ENCODE measurements at regions not wholly inside any gene's neighbourhood (a gene's known extent, or its start where the extent isn't known, plus 50 kb on each side); places are given as distances from the start of the nearest gene placed in this dataset.

DNA sequence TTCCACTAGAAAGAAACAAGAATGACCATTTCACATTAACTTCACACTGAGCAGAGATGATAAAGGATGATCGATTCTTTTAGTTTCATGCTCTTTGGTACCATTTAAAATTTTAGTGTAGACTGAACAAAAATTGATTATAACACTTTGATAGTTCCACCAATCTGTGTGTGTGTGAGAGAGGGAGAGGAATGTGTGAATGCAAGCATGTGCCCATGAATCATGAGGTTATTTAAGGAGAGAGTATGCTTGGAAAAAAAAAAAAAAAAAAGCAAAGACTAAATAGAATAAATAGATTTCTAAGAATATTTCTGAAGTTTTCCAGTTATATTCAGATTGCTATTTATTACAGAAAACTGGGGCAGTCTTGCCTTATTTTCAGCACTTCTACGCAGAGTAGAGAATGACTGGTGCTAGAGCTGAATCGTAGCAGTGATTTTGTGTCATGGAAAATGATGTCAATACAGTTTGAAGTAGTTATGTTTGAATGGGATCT is 900.8 kb downstream of the SLC4A3 start:
- Mint-ChIP-seq H3K9me3 (peaks cover 4% of the 10 kb centered on the region), H3K4me3 (no peak overlapping the region), H3K4me1 (ENCODE audit: low read depth) (no peaks in the 10 kb centered on the region), H3K27ac (no peak overlapping the region), H3K27me3 (ENCODE audit: low read depth) (no peaks in the 10 kb centered on the region), H3K36me3 (ENCODE audit: low read depth) (no peaks in the 10 kb centered on the region)
- no peak for DNase-seq (ENCODE audit: low spot score)

DNA sequence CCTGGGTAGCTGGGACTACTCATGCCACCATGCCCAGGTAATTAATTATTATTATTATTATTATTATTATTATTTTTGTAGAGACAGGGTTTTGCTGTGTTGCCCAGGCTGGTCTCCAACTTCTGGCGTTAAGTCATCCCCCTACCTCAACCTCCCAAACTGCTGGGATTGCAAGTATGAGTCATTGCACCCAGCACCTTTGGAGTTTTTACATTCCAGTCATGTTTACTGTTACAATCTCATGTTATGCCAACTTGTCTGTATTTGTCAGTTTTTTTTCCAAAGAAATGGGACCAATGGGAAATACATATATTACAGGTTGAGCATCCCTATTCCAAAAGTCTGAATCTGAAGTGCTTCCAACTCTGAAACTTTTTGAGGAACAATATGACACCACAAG is 903.8 kb downstream of the SLC4A3 start:
- Mint-ChIP-seq H3K9me3 (peaks cover 8% of the 10 kb centered on the region), H3K4me3 (no peak overlapping the region), H3K27me3 (ENCODE audit: low read depth) (no peaks in the 10 kb centered on the region), H3K4me1 (ENCODE audit: low read depth) (no peaks in the 10 kb centered on the region), H3K36me3 (ENCODE audit: low read depth) (no peaks in the 10 kb centered on the region), H3K27ac (no peak overlapping the region)
- DNase-seq (ENCODE audit: low spot score): no peak

DNA sequence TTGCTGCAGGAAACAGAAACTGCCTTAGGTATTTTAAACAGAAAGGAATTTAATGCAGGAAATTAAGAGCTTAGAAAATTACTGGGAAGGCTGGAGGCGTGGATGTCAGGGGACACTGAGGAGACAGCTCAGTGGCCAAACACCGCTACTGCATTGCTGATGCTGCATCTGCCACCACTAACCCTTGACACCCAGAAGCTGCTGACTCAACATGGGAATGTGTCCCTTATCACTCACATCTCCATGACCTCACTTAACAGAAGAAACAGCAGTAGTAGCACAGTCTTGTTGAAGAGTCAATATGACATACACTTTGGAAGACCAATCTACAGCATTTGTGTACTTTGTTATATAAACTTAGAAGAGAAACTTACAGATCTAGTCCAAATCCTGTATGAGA is 906.1 kb downstream of the SLC4A3 start:
- Mint-ChIP-seq H3K27me3 (ENCODE audit: low read depth) (no peaks in the 10 kb centered on the region), H3K27ac (no peak overlapping the region), H3K36me3 (ENCODE audit: low read depth) (no peaks in the 10 kb centered on the region), H3K9me3 (peaks cover 7% of the 10 kb centered on the region), H3K4me3 (no peak overlapping the region), H3K4me1 (ENCODE audit: low read depth) (no peaks in the 10 kb centered on the region)
- no peak for DNase-seq (ENCODE audit: low spot score)

DNA sequence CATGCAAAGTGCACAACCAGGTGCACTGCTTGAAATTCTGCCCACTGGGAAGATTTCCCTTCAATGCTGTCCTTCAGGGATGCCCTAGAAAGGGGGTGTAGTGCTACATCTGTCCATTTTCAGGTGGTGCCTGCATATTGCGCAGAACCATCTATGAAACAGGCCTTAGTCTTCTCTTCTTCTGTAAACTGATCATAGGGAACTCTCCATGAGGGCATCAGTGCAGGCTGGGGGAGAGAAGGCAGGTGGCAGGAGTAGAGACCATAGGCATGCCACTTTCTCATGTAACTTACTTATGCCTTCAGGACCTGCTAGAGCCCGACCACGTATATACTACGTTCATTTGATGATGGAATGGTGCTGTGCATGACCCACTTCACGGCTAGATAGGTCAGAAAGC is 912.1 kb downstream of the SLC4A3 start:
- Mint-ChIP-seq H3K27ac (no peak overlapping the region), H3K4me3 (no peak overlapping the region), H3K9me3 (peaks cover 4% of the 10 kb centered on the region), H3K27me3 (ENCODE audit: low read depth) (no peaks in the 10 kb centered on the region), H3K36me3 (ENCODE audit: low read depth) (no peaks in the 10 kb centered on the region), H3K4me1 (ENCODE audit: low read depth) (no peaks in the 10 kb centered on the region)
- no peak for DNase-seq (ENCODE audit: low spot score)

DNA sequence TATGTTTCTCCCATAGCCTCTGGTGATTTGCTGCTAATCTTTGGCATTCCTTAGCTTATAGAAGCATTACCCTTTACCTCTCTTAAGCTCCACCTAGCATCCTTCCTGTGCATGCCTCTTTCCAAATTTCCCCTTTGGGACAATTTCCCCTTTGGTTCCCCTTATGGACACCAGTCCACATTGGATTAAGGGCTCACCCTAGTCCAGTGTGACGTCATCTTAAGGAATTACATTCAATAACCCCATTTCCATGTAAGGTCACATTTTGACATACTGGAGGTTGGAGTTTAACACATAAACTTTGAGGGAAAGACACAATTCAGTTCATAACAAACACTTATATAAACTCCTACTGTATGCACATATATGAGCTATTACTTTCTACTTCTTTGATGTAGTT is 916.6 kb downstream of the SLC4A3 start:
- no peaks in the 10 kb centered on the region for H3K27me3 Mint-ChIP-seq (ENCODE audit: low read depth)
- H3K36me3 Mint-ChIP-seq (ENCODE audit: low read depth): no peaks in the 10 kb centered on the region
- H3K9me3 Mint-ChIP-seq: no peaks in the 10 kb centered on the region
- DNase-seq (ENCODE audit: low spot score): no peak
- H3K4me1 Mint-ChIP-seq (ENCODE audit: low read depth): no peaks in the 10 kb centered on the region
- no peak overlapping the region for H3K27ac Mint-ChIP-seq
- no peak overlapping the region for H3K4me3 Mint-ChIP-seq

GRCh38 chr2:220550995-220551700 is 923.7 kb downstream of the SLC4A3 start:
- Mint-ChIP-seq H3K4me1 (ENCODE audit: low read depth) (no peaks in the 10 kb centered on the region), H3K27ac (no peak overlapping the region), H3K4me3 (no peak overlapping the region), H3K27me3 (ENCODE audit: low read depth) (no peaks in the 10 kb centered on the region), H3K9me3 (no peaks in the 10 kb centered on the region), H3K36me3 (ENCODE audit: low read depth) (no peaks in the 10 kb centered on the region)
- DNase-seq (ENCODE audit: low spot score): no peak

GRCh38 chr2:220552790-220553535 is 925.5 kb downstream of the SLC4A3 start:
- no peaks in the 10 kb centered on the region for H3K36me3 Mint-ChIP-seq (ENCODE audit: low read depth)
- H3K4me1 Mint-ChIP-seq (ENCODE audit: low read depth): no peaks in the 10 kb centered on the region
- H3K4me3 Mint-ChIP-seq: no peak overlapping the region
- DNase-seq (ENCODE audit: low spot score): no peak
- H3K27me3 Mint-ChIP-seq (ENCODE audit: low read depth): no peaks in the 10 kb centered on the region
- no peak overlapping the region for H3K27ac Mint-ChIP-seq
- no peaks in the 10 kb centered on the region for H3K9me3 Mint-ChIP-seq

DNA sequence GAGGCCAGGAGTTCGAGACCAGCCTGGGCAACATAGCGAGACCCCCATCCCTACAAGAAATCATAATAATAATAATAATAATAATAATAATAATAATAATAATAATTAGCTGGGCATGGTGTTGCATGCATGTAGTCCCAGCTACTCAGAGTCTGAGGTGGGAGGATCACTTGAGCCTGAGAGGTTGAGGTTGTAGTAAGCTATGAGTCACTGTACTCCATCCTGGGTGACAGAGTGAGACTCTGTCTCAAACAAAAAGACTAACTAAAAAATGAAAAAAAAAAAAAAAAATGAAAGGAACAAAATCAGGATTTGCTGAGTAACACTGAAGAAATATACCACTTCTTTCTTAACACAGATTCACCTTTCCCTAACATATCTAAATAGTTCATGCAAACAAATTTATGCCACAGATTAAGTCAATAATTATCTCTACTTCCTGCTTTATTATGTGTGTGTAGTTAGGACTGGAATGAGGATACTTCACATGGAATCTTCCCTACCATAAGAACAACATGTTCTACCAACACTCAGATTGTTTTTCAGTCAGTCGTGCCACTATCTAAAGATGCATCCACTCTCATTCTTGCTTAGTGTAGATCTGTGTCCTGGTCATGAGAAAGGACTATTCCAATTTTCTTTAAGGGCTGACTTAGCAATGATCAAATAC is 928.7 kb downstream of the SLC4A3 start:
- Mint-ChIP-seq H3K9me3 (no peaks in the 10 kb centered on the region), H3K27me3 (ENCODE audit: low read depth) (no peaks in the 10 kb centered on the region), H3K27ac (no peak overlapping the region), H3K4me1 (ENCODE audit: low read depth) (no peaks in the 10 kb centered on the region), H3K4me3 (no peak overlapping the region), H3K36me3 (ENCODE audit: low read depth) (no peaks in the 10 kb centered on the region)
- no peak for DNase-seq (ENCODE audit: low spot score)

DNA sequence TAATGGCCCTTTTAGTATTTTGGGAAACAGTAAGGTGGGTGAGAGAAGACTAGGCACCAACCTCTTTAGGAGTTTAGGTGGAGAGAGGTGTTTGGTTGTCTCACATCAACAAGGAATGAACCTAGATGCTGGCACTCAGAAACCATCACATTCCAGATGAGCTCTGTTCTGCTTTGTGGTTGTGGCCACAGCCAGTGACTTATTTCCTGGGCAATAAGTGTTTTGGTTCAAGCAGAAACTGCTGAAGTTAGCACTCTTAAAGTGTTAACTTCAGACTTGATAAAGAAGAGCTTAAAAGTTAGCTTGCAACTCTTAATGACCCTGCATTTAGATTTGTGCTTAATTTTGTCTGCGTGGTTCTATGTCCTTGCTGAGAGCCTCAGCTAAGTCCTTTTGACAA is 929.2 kb downstream of the SLC4A3 start:
- Mint-ChIP-seq H3K36me3 (ENCODE audit: low read depth) (no peaks in the 10 kb centered on the region), H3K4me3 (no peak overlapping the region), H3K27me3 (ENCODE audit: low read depth) (no peaks in the 10 kb centered on the region), H3K9me3 (no peaks in the 10 kb centered on the region), H3K4me1 (ENCODE audit: low read depth) (no peaks in the 10 kb centered on the region), H3K27ac (no peak overlapping the region)
- no peak for DNase-seq (ENCODE audit: low spot score)

- H3K4me3 Mint-ChIP-seq: no peak overlapping the region
- H3K27me3 Mint-ChIP-seq (ENCODE audit: low read depth): no peaks in the 10 kb centered on the region
- H3K4me1 Mint-ChIP-seq (ENCODE audit: low read depth): no peaks in the 10 kb centered on the region
- no peaks in the 10 kb centered on the region for H3K36me3 Mint-ChIP-seq (ENCODE audit: low read depth)
- DNase-seq (ENCODE audit: low spot score): no peak
- no peaks in the 10 kb centered on the region for H3K9me3 Mint-ChIP-seq
- no peak overlapping the region for H3K27ac Mint-ChIP-seq
Measured at GRCh38 chr2:220560192-220560591, 932.8 kb downstream of the SLC4A3 start.

DNA sequence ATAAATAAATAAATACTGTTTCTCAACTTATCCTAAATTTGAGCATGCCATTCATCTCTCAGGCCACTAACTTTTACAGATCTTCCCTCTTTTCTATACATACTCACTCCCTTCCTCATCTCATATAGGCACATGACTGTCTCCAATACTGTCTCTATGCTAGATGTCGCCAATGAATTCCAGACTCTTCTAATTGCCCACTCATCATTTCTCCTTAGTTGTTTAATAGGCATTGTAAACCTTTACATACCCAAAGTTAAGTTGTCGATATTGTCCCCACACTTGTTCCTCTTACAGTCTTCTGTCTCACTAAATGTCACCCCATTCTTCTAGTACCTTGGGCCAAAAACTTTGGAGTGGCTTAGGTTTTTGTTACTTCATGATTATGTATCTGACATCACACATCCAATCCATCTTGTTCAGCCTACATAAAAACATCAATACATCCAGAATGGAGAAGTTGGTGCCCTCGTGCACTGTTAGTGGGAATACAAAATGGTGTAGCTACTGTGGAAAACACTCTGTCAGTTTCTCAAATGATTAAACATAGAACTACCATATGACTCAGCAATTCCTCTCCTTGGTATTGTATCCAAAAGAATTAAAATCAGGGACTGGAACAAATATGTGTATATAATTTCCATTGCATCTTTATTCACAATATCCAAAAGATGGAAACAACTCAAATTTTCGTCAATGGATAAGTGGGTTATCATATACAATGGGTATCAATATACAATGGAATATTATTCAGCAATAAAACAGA is 935.1 kb downstream of the SLC4A3 start:
- Mint-ChIP-seq H3K4me1 (ENCODE audit: low read depth) (no peaks in the 10 kb centered on the region), H3K36me3 (ENCODE audit: low read depth) (no peaks in the 10 kb centered on the region), H3K4me3 (no peak overlapping the region), H3K27me3 (ENCODE audit: low read depth) (no peaks in the 10 kb centered on the region), H3K27ac (no peak overlapping the region), H3K9me3 (no peaks in the 10 kb centered on the region)
- DNase-seq (ENCODE audit: low spot score): no peak

DNA sequence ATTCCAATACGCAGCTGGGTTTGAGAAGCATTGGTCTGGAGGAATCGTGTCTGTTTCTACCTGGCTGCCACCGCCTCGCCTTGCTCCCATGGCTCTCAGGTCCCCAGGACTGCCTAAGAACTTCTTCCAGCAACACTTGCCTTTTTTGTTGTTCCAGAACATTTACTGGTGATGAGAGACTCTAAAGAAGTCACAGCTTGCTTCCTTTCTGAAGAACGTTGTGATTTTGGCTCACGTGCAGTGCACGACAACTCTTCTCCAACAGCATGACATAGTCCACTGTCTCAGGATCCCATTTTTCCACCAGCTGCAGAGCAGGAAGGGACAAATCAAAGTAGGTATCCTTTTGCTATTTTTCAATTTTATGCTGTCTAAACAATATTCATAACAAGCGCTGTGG is 940.9 kb downstream of the SLC4A3 start:
- no peak for DNase-seq (ENCODE audit: low spot score)
- Mint-ChIP-seq H3K4me3 (no peak overlapping the region), H3K27me3 (ENCODE audit: low read depth) (no peaks in the 10 kb centered on the region), H3K9me3 (no peaks in the 10 kb centered on the region), H3K27ac (no peak overlapping the region), H3K36me3 (ENCODE audit: low read depth) (no peaks in the 10 kb centered on the region), H3K4me1 (ENCODE audit: low read depth) (no peaks in the 10 kb centered on the region)

- no peaks in the 10 kb centered on the region for H3K27me3 Mint-ChIP-seq (ENCODE audit: low read depth)
Measured at GRCh38 chr2:220569112-220569897, 941.9 kb downstream of the SLC4A3 start.

More at GRCh38 chr2:220569112-220569897, 941.9 kb downstream of the SLC4A3 start:
- H3K36me3 Mint-ChIP-seq (ENCODE audit: low read depth): no peaks in the 10 kb centered on the region
- no peak for DNase-seq (ENCODE audit: low spot score)
- no peak overlapping the region for H3K4me3 Mint-ChIP-seq
- no peak overlapping the region for H3K27ac Mint-ChIP-seq
- H3K4me1 Mint-ChIP-seq (ENCODE audit: low read depth): no peaks in the 10 kb centered on the region
- H3K9me3 Mint-ChIP-seq: no peaks in the 10 kb centered on the region

Data from T-helper 2 cell treated with Interferon-gamma antibody and Interleukin-4, amounts not matched to agents 5 μg/mL and 100 μg/mL, for 36 hours (primary cell).